Fibroblast of lung (primary cell): ENCODE measurements at regions not wholly inside any gene's neighbourhood (a gene's known extent, or its start where the extent isn't known, plus 50 kb on each side); places are given as distances from the start of the nearest gene placed in this dataset.
A peak's percentile ranks its signal among the peaks of the same experiment; 100 is the strongest.

Source experiments
- DNase-seq, 2 donors: peaks; one replicate each; pipeline versions ENCODE4 v3.0.0 to v3.0.0-alpha.2; 2010; ENCODE audit warnings: low read depth in 2 of 2
- H2AFZ ChIP-seq: 2 replicates; pipeline ENCODE4 v1.5.1; 2012; ENCODE audit warnings: low read length, control low read depth, inconsistent platforms
- H3K27ac ChIP-seq: 2 replicates; pipeline ENCODE4 v1.5.1; 2011; ENCODE audit warnings: low read length, control low read depth; ENCODE audit not compliant: insufficient read depth
- H3K27me3 ChIP-seq: 2 replicates; pipeline ENCODE4 v1.5.1; 2011; ENCODE audit warnings: mild to moderate bottlenecking, low read length; ENCODE audit not compliant: control insufficient read depth, insufficient read depth
- H3K36me3 ChIP-seq: 2 replicates; pipeline ENCODE4 v1.5.1; 2011; ENCODE audit warnings: low read length; ENCODE audit not compliant: control insufficient read depth, insufficient read depth
- H3K4me1 ChIP-seq: 2 replicates; pipeline ENCODE4 v1.5.1; 2011; ENCODE audit warnings: low read length; ENCODE audit not compliant: control insufficient read depth, insufficient read depth; ENCODE audit errors: extremely low read depth
- H3K4me2 ChIP-seq: 2 replicates; pipeline ENCODE4 v1.5.1; 2011; ENCODE audit warnings: low read length, control low read depth; ENCODE audit not compliant: insufficient read depth; ENCODE audit errors: extremely low read depth
- H3K4me3 ChIP-seq, 4 experiments: fragments of 200-600 bp in 1 of 4; sonication (generic) in 1 of 4; replicated peaks in 1 of 4; 2 replicates each; pipeline ENCODE4 v1.5.1; 2011 to 2016; ENCODE audit warnings: low read length in 4 of 4, low read depth in 3 of 4, mild to moderate bottlenecking in 3 of 4, control low read depth in 2 of 4, inconsistent platforms in 1 of 4, mixed read lengths in 1 of 4; ENCODE audit not compliant: insufficient read depth in 1 of 4; ENCODE audit errors: control extremely low read depth in 1 of 4
- H3K79me2 ChIP-seq: 2 replicates; pipeline ENCODE4 v1.5.1; 2012; ENCODE audit warnings: mild to moderate bottlenecking, low read length, inconsistent platforms; ENCODE audit not compliant: control insufficient read depth, insufficient read depth
- H3K9ac ChIP-seq: 2 replicates; pipeline ENCODE4 v1.5.1; 2011; ENCODE audit warnings: mild to moderate bottlenecking, low read length, control low read depth; ENCODE audit not compliant: insufficient read depth
- H3K9me3 ChIP-seq: 2 replicates; pipeline ENCODE4 v1.5.1; 2012; ENCODE audit warnings: low read depth, low read length; ENCODE audit not compliant: control insufficient read depth, insufficient read depth
- H4K20me1 ChIP-seq: 2 replicates; pipeline ENCODE4 v1.5.1; 2011; ENCODE audit warnings: low read length; ENCODE audit not compliant: control insufficient read depth, insufficient read depth; ENCODE audit errors: extremely low read depth
- CTCF ChIP-seq, 2 donors: IDR thresholded peaks in 1 of 2; conservative IDR thresholded peaks in 1 of 2; 1 replicate in 1 of 2; 2 replicates in 1 of 2; pipeline ENCODE4 v1.5.1; 2011 to 2012; ENCODE audit warnings: low read length in 2 of 2, control low read depth in 1 of 2, inconsistent platforms in 1 of 2, low read depth in 1 of 2, mild to moderate bottlenecking in 1 of 2
- EZH2 ChIP-seq: IDR thresholded peaks from 2 replicates; pipeline ENCODE4 v1.5.1; 2012; ENCODE audit warnings: low read length, control low read depth, mild to moderate bottlenecking; ENCODE audit errors: missing control alignments

GRCh38 chr1:83709662-83710061 is 289.3 kb downstream of the TTLL7 start:
- no peak overlapping the region for H3K9ac ChIP-seq
- H3K4me3 ChIP-seq = no peak overlapping the region
- H3K79me2 ChIP-seq = no peaks in the 10 kb centered on the region
- H3K4me2 ChIP-seq = no peak overlapping the region
- no peaks in the 10 kb centered on the region for H3K36me3 ChIP-seq
- H2AFZ ChIP-seq = no peak overlapping the region
- no peak overlapping the region for H3K27ac ChIP-seq
- no peaks in the 10 kb centered on the region for H3K9me3 ChIP-seq
- no peaks in the 10 kb centered on the region for H4K20me1 ChIP-seq
- no peaks in the 10 kb centered on the region for H3K27me3 ChIP-seq
- no peaks in the 10 kb centered on the region for H3K4me1 ChIP-seq
- DNase-seq = no peak
- TF ChIP-seq EZH2 (no peak), CTCF (conservative IDR thresholded peaks at IDR 0.05 in 1 of 2, IDR thresholded peaks at IDR 0.05 in 1 of 2; ENCODE audit: low read depth in 1 of 2, low read length in 2 of 2) (no peak)

GRCh38 chr1:83706354-83706938 is 292.5 kb downstream of the TTLL7 start:
- Histone ChIP-seq H3K4me2 (no peak overlapping the region), H3K79me2 (no peaks in the 10 kb centered on the region), H3K4me3 (no peak overlapping the region), H4K20me1 (no peaks in the 10 kb centered on the region), H3K27ac (no peak overlapping the region), H2AFZ (no peak overlapping the region), H3K36me3 (no peaks in the 10 kb centered on the region), H3K9ac (no peak overlapping the region), H3K27me3 (no peaks in the 10 kb centered on the region), H3K9me3 (no peaks in the 10 kb centered on the region), H3K4me1 (no peaks in the 10 kb centered on the region)
- TF ChIP-seq EZH2 = no peak
- TF ChIP-seq CTCF (conservative IDR thresholded peaks at IDR 0.05 in 1 of 2, IDR thresholded peaks at IDR 0.05 in 1 of 2; ENCODE audit: low read depth in 1 of 2, low read length in 2 of 2) = no peak
- no peak for DNase-seq

- no peak overlapping the region for H3K4me2 ChIP-seq
- TF ChIP-seq EZH2 (no peak), CTCF (conservative IDR thresholded peaks at IDR 0.05 in 1 of 2, IDR thresholded peaks at IDR 0.05 in 1 of 2; ENCODE audit: low read depth in 1 of 2, low read length in 2 of 2) (no peak)
- no peak overlapping the region for H3K27ac ChIP-seq
- H3K4me1 ChIP-seq = no peaks in the 10 kb centered on the region
- H3K9me3 ChIP-seq = no peaks in the 10 kb centered on the region
- no peaks in the 10 kb centered on the region for H3K36me3 ChIP-seq
- H3K9ac ChIP-seq = no peak overlapping the region
- no peak overlapping the region for H2AFZ ChIP-seq
- H3K27me3 ChIP-seq = no peaks in the 10 kb centered on the region
- no peaks in the 10 kb centered on the region for H4K20me1 ChIP-seq
- DNase-seq = peak in 1 of 2 donors; percentile 52
- H3K79me2 ChIP-seq = no peaks in the 10 kb centered on the region
- H3K4me3 ChIP-seq = no peak overlapping the region
Observed at GRCh38 chr1:83705091-83705490, 293.8 kb downstream of the TTLL7 start.
